Hematopoietic multipotent progenitor cell treated with erythropoietin and hydrocortisone succinate and interleukin-3 and kit ligand, for 17 days (in vitro differentiated cells): ENCODE measurements at regions not wholly inside any gene's neighbourhood (a gene's known extent, or its start where the extent isn't known, plus 50 kb on each side); places are given as distances from the start of the nearest gene placed in this dataset.

Experiments used
- DNase-seq: peaks from one replicate; pipeline ENCODE4 v3.0.0-alpha.2; 2015; ENCODE audit warnings: low spot score

DNA sequence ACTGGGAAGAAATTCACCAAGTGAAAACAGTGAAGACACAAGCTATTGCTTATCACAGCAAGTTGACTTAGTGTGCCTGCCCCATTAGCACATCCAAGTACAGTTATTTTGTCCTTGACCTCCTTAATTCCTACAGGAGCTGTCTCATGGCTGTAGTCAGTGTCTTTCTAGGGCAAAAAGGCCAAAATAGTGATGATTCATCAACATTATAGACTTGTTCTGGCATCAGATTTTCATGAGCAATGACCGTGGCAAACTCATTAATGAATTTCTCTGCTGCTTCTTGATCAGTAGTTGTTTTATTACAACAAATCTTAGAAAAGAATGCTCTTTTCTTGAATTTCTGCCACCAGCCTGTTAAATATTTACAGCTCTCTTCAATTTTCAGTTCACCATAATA, 1169.3 kb upstream of the DDX18 start:
- no peak for DNase-seq

DNA sequence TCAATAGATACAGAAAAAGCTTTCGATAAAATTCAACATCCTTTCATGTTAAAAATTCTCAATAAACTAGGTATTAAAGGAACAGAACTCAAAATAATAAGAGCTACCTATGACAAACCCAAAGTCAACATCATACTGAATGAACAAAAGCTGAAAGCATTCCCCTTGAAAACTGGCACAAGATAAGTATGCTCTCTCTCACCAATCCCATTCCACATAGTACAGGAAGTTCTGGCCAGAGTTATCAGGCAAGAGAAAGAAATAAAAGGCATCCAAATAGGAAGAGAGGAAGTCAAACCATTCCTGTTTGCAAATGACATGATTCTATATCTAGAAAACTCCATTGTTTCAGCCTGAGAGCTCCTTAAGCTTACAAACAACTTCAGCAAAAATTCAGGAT, 1145.8 kb upstream of the DDX18 start:
- DNase-seq: no peak

DNA sequence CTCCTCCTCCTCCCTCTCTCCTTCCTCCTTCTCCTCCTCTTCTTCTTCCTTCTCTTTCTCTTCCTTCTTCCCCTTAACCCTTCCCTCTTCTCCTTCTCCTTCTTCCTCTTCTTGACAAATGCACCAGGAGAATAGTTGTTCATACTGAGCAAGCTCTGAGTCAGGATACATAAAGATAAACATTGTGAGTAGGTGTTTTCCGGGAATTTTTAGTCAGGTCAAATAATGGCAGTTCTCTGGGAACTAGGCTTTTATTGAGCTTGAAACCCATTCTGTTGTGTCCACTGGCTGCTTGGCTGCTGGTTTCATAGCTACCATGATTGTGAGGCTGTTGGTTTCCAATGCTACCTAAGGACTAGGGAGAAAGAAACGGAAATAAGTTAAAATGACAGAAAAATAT, 1144.7 kb upstream of the DDX18 start:
- DNase-seq: no peak

DNA sequence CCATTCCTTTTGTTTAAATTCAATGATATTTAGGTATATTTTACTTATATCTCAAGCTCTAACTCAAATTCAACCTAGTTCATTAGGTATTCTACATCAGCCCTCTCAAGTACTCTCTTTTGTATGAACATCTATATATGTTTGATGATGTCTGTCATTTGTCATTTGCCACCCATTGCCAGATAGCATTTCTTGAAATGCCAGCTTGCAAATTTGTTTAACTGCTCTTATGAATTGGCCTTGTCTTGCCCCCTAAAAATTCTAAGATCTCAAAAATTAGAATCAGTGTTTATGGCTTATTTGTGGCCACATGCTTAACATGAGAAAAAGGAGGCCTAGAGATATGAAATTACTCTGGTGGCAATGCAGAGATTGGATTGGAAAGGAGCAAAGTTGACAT, 1140.3 kb upstream of the DDX18 start:
- no peak for DNase-seq

DNA sequence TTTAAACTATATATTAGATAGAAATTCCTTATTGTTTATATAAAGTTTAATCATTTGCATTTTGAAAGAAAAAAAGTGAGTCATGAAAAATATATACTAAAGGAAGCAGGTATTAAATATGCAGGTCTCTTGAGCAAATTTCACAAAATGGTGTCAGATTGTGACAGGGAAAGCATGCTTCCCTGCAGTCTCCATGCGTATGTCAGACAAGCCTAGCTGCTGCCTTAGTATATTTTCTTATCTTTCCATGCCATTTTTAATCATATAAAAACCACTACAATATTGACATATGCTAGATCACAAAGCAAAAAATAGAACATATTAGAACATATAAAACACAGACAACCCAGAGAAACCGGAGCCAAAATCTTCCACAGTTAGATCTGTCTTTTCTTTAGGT, 1137.7 kb upstream of the DDX18 start:
- no peak for DNase-seq

DNA sequence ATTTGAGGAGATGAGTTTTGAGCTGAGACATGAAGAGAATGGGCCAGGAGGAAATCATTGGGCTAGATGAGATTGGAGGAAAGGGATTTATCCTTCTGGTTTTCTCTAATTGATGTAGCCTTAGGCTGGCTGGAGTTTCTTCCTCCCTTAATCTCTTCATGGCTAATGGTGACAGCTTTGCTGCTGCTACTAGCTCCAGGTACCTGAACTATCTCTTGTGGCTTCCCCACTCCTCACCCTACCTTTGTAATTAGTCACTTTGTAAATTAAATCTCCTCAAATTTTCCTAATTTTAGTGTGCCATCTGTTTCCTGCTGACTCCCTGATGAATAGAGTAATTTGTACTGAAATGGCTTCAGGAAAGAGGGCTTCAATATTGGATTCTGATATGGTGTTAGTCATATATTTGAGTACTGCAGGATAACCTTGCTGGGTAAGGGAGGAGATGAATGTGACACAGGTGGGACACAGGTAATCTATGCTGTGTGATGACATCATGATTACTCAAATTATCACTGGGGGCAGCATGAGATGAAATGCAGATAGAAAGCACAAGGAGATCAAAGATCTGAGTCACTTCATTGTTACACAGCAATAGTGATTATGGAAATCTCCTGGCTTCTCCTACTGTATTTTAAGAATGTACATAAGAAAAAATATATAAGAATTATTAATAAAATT, 1134.1 kb upstream of the DDX18 start:
- DNase-seq: no peak

DNA sequence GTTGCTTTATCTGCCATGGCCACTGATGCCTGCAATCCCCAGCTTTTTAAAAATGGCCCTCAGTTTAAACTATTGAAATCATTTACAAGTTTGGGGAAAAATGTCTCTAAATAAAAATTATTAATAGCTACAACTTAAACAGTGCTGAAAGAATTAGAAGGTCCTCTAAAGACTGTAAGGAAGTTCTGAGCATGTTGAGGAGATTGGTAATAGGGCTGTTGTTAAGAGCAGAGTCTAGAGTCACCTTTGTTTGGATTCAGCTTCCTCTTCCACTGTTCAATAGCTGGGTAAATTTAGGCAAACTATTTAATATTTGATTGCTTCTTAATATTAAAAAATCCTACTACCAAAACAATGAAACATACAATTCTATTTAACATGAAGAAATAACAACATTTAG, 1127.1 kb upstream of the DDX18 start:
- DNase-seq: no peak

DNA sequence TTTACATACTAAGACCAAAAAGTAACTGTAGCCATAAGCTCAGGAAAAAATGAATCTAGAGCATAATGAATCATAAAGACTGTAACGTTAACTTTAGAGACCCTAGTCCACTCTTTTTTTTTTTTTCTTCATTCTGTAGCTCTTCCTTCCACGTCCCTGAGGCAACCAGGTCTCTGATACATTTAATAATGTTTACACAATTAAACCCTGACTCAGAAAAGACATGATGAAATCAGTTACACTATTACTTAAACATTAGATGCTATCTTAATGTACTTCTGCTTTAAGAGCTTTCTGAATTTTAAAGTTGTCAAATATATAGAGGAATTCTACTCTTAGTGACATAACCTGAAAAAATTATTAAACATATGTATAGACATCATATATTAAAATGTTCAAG, 1121.5 kb upstream of the DDX18 start:
- DNase-seq: no peak

DNA sequence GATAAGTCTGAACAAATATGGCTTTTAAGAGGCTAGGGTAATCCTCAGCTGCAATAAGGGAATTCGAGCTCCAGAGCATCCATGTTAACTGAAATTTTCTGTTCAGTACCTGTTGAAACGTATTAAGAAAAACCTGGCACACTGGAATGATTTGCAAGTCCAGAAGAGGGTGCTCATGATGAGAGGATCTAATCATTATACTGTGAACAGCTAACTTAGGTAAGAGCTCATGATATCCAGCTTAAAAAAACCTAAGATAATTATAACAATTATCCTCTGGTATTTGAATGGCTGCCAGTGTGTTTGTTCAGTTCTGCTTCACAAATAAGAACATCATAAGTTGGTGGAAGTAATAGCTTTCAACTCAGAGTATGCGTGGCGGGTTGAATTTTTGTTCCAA, 1118.3 kb upstream of the DDX18 start:
- DNase-seq: no peak

DNA sequence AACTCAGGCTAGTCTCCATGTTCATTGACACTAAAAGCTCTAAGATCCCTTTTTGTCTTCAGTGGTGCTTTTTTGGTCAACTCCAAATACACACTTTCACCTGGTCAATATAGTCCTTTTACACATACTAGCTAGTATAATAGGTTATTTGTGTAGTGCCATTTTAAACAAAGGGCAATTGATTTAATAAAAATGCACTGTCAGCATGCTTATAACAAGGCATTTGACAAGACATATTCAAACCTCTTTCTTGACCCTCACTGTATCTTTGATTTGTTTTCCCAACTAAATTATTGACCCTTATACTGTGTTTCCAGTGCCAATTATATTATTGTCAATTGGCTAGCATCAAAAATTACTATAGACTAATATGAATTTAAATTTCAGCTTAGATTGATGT, 1117.6 kb upstream of the DDX18 start:
- DNase-seq: no peak

DNA sequence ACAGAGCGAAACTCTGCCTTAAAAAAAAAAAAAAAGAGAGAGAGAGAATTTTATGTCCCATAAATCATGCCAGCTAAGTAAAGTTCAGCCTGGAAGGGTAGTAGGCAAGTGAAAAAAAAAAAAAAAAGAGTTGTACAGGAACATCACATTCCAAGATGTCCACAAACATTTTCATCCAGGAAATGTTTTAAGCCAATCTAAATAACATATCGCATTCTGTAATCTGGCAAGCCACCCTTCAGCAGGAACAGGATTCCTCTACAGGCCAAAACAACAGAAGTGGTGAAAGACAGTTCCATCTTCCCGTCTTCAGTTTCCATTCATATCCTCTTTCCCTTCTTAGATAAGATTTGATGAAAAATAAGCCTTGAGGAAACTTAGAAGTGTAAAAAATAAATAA, 1108.1 kb upstream of the DDX18 start:
- DNase-seq: no peak

DNA sequence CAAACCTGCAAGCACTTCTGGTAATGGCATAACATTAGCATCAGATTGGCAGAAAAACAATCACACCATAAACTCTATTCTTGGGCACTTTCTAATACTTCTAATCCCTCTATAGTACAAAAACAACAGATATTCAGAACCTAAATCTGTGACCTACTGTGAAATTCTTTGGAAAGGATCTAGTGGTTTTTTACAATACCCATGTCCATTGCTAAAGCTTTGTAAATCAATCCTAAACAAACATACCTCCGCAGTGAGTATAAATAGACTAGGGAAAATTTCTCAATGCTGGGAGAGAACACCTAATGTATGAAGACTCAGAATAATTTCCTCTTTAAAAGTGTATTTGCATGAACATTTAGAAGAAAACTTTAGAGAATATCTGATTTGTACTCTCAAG, 1098.5 kb upstream of the DDX18 start:
- DNase-seq: no peak

DNA sequence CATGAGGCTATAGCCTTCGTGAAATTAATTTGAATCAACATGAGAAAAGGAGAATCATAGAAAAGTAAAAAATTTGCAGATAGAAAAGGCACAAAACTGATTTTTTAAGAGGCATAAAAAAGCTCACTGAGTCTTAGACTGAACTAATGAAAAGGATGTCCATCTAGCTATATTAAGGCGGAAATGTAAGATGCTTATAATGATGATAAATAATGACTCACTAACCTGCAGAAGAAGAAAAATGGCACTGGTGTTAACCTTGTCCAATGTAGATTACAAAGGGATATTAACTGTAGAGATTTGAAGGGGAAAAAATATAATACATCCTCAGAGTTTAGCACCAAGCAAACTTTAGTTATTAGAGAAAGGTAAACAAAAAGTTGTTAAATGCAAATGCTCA, 1098.0 kb upstream of the DDX18 start:
- no peak for DNase-seq

DNA sequence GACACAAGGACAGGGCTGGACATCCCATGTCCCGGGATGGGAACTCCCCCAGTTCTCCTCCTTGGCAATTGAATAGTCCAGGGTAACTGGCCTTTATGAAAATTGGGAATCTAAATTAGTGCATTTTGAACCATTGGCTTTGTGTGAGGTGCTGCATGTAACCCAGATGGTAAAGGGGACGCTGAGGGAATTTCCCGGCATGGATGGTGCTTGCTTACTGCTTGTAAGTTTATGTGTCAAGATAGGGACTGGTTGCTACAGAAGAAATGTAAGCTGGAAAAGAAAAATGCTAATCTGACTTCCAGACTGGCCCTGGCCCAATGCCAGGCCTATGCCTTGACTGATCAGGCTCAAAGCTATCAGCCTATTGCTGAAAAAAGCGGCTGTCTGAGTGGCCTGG, 1096.7 kb upstream of the DDX18 start:
- DNase-seq: no peak

DNA sequence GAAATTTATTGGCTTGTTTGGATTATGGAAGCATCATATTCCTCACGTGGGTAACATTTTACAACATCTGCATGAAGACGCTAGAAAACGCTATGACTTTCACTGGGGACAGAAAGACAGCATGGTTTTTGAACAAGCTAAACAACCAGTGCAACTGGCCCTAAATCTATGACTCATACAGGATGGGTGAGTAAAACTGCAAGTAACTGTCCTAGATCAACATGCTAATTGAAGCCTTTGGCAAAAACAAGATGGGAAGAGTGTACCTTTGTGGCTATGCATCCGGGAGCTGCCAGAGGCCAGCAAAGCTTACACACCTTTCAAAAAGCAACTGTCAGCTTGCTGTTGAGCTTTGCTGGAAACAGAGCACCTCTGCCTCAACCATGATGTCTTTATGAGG, 1096.0 kb upstream of the DDX18 start:
- DNase-seq: no peak

DNA sequence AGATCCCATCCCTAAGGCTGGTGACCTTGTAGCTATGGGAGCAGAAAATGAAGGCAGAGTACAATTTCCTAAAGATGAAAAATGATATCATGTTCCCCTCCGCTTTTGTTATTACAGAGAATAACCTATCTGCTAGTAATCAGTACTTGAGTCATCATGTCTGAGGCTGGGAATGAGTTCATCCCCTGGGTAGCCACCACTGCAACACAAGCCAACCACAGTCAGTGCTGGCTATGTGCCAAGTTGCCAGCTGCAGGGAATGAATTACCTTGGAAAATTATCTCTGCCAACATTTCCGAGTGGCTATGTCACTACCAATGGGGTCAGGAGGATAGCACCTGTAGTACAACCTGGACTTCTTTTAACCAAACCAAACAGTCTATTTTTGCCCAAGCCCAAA, 1094.7 kb upstream of the DDX18 start:
- no peak for DNase-seq

DNA sequence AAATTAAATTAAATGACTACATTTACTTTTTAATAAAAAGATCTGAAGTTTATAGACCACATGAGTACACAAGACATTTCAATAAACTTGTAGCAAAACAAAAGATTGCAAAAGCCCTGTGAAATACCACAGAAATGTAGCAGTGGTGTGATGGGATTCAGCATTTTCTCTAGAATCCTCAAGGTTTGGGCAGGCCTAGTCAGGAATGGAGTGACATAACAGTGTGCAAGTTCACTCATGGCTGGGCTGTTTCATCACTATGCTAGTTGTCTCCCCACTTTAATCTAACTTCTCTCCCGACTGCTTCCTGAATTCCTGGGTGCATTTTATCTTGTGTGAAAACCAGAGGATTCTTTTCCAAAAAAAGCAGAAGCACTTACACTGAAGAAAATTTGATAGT, 1089.9 kb upstream of the DDX18 start:
- DNase-seq: no peak

DNA sequence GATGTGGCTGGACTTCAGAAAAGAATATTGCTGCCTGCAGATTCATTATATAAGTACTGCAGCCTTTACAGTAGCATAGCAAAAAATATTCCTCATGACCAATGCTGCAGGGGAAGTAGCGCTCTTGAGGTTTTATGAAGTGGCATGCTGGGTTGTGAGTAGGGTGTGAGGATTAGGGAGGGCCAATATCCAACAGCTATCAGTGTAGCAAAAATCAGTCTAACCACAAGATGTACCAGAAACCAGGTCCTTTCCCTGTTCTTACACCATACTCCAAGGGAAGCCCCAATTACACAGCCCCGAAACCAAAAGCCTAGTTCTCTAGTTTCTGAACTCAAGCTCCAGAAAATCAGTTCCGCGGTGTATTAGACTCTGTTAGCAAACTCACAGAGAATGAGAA, 1082.2 kb upstream of the DDX18 start:
- no peak for DNase-seq

DNA sequence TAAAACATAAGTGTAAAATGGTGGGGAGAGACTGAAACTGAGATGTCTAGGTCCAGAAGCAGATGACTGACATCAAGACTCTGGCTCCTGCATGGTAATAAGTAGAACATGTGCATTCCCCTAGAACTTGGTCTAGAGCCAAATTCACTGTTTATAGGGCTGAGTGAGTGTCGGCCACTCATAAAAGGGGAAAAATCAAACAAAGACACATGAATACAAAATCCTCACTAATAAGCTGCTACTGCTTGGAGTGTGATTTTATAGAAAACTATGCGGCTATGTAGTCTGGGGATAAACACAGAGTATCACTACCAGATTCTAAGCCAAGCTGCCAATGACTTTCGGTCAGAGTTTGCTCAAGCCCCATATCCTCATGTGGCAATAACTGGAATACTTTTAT, 1080.8 kb upstream of the DDX18 start:
- DNase-seq: no peak

DNA sequence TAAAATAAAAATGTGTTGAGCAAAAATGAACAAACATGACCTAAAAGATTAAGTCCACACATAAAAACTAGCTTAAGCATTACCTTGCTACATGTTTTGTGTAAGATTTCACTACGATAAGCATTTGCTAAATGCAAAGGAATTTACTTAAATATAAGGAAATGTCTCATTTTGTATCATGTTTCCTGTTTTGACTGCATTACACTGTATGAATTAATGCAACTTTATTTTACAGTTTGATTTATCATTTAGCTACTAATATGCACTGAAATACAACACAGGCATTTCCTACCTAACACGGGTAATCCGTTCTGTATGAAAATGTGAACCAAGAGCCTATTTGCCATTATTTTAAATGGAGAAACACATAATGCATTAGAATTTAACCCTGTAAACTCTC, 1076.5 kb upstream of the DDX18 start:
- DNase-seq: no peak

DNA sequence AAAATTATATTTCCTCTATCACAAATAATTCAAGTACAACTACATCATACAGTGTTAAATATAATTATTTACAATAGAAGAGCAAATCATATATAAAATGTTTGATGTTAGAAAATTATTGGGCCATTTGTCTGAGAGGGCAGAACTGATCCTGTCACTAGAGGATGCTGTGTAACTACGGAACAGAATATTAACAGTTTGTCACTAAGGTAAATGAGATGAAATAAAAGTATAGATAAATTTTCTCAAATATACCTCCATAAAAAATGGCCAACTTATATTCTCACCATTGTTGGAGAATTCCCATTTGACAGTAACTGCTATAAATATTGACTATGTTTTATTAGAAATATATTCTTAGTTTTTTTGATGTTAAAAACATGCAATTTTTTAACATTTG, 1067.4 kb upstream of the DDX18 start:
- DNase-seq: no peak

DNA sequence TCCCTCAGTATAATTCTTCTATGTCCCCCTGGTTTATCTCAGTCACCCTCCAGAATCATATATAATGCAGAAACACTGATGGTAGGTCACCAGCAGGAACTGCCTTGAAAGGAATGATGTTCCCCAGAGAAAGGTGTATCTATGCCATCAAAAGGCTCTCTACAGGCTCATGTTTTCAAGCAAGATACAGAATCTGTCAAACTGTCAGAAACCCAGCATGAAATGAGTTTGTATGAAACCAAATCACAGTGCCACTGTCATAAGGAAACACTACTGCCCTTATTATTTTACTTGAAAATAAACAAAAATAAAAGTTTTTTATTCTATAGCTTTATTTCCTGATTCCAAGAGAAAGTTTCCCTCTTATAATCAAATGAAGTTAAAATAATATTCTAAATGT, 1064.5 kb upstream of the DDX18 start:
- no peak for DNase-seq

DNA sequence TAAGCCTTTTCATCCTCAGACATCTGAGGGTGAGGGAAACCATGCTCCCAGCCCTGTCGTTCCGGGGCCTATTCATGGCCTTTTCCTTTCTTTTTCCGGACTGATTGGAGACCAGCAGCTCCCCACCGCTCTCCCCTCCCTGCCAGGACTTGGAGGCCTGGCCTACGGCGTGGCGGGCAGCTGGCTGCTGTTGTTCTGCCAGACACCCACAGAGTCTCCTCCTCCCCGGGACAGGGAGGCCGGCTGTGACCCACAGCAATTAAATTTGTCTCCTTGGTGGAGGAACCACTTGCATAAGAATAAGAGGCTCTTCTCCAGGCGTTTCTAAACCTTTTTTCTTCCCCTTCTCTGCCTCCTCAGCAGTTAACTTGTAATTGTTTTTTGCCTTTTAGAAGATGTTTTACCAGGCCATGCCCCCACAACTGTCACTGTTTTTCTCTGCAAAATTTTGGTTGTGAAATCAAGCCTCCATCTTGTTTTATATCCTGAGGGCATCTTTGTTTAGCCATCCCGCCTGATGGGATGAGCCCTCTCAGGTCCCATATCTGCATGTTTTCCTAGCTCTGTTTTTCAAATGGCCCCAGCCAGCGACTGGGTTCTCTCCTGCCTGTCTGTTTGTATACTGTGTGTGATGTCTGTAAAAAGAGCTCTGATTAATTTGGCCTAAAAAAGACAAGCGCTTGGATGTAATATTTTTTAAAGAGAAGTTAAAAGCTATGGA, 1060.0 kb upstream of the DDX18 start:
- no peak for DNase-seq

DNA sequence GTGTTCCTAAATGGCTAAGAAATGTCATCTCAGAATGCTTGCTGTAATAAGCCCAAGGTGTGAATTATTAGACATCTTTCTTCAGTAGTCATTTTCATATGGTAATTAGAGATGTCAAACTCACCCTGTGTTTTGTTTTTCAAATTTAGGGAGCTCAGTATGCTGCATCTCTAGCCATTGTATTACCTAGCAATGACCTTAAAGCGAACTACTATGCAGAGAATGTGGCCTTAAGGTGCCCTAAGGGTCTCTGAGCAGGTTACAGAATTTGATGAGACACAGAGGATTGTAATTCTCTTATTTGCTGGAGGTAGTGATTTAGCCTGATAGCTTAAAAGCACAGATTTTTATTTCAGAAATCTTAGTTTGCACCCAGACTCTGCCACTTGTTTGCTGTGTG, 1052.6 kb upstream of the DDX18 start:
- DNase-seq: no peak
